Caco-2 (cell line): ENCODE measurements at regions not wholly inside any gene's neighbourhood (a gene's known extent, or its start where the extent isn't known, plus 50 kb on each side); places are given as distances from the start of the nearest gene placed in this dataset.

Source experiments
- BruUV-seq: library from RNA; stranded (reverse); fragments of 400-500 nt; replicated peaks from 2 replicates; lab custom pipeline; 2021; lab: Mats Ljungman, UMichigan
- CTCF ChIA-PET: fragments of 300-600 bp; sonication (Branson Sonifier 250); formaldehyde crosslinking; loops from one replicate; lab custom pipeline; 2022; ENCODE audit warnings: antibody characterized with exemption; lab: Charles Lee
- POLR2A ChIA-PET: fragments of 300-600 bp; sonication (Branson Sonifier 250); formaldehyde crosslinking; loops from one replicate; lab custom pipeline; 2022; ENCODE audit warnings: antibody characterized with exemption; lab: Charles Lee
- DNase-seq, 2 experiments: peaks; one replicate each; pipeline versions ENCODE4 v3.0.0 to v3.0.0-alpha.2; 2020 to 2022
- H3K27me3 ChIP-seq: replicated peaks from 2 replicates; pipeline ENCODE4 v1.6.0; 2011; ENCODE audit warnings: low read length; ENCODE audit not compliant: control insufficient read depth, insufficient read depth
- H3K36me3 ChIP-seq: 2 replicates; pipeline ENCODE4 v1.5.1; 2011; ENCODE audit warnings: low read length; ENCODE audit not compliant: control insufficient read depth, insufficient read depth
- H3K4me1 ChIP-seq: fragments of 250-450 bp; sonication (Bioruptor Pico); 2 replicates; pipeline ENCODE4 v1.5.1; 2020; ENCODE audit warnings: mild to moderate bottlenecking
- H3K4me3 ChIP-seq: 2 replicates; pipeline ENCODE4 v1.5.1; 2011; ENCODE audit warnings: low read depth, mild to moderate bottlenecking, control low read depth, low read length
- H3K9me3 ChIP-seq: fragments of 250-450 bp; sonication (Bioruptor Pico); 2 replicates; pipeline ENCODE4 v1.5.1; 2020; ENCODE audit warnings: mild to moderate bottlenecking, moderate library complexity
- H3K27ac Mint-ChIP-seq: one replicate; pipeline ENCODE4 v1.8.0; 2022; ENCODE audit warnings: mixed read lengths; ENCODE audit not compliant: unreplicated experiment
- H3K27me3 Mint-ChIP-seq: one replicate; pipeline ENCODE4 v1.8.0; 2022; ENCODE audit warnings: mixed read lengths; ENCODE audit not compliant: insufficient read depth, unreplicated experiment
- H3K36me3 Mint-ChIP-seq: one replicate; pipeline ENCODE4 v1.8.0; 2022; ENCODE audit warnings: mild to moderate bottlenecking, mixed read lengths; ENCODE audit not compliant: insufficient read depth, unreplicated experiment
- H3K4me1 Mint-ChIP-seq: one replicate; pipeline ENCODE4 v1.8.0; 2022; ENCODE audit warnings: low read depth, mixed read lengths; ENCODE audit not compliant: unreplicated experiment
- H3K4me3 Mint-ChIP-seq: one replicate; pipeline ENCODE4 v1.8.0; 2022; ENCODE audit warnings: mild to moderate bottlenecking, moderate library complexity, mixed read lengths; ENCODE audit not compliant: unreplicated experiment
- H3K9me3 Mint-ChIP-seq: one replicate; pipeline ENCODE4 v1.8.0; 2022; ENCODE audit warnings: mixed read lengths; ENCODE audit not compliant: unreplicated experiment
- CTCF ChIP-seq, 2 experiments: fragments of 200-600 bp in 1 of 2; IDR thresholded peaks; 1 replicate in 1 of 2; 2 replicates in 1 of 2; pipeline versions ENCODE4 v1.5.1 to v1.8.0; 2011 to 2022; ENCODE audit warnings: antibody characterized with exemption in 1 of 2, control low read depth in 1 of 2, inconsistent platforms in 1 of 2, low read depth in 1 of 2, low read length in 1 of 2, mild to moderate bottlenecking in 1 of 2, moderate library complexity in 1 of 2; ENCODE audit not compliant: insufficient read depth in 1 of 2, severe bottlenecking in 1 of 2, unreplicated experiment in 1 of 2
- intact Hi-C: fragments of 100-400 bp; cut with micrococcal nuclease; formaldehyde crosslinking; loops from one replicate; pipeline ENCODE4 v1.10.0; 2022; ENCODE audit not compliant: unreplicated experiment

DNA sequence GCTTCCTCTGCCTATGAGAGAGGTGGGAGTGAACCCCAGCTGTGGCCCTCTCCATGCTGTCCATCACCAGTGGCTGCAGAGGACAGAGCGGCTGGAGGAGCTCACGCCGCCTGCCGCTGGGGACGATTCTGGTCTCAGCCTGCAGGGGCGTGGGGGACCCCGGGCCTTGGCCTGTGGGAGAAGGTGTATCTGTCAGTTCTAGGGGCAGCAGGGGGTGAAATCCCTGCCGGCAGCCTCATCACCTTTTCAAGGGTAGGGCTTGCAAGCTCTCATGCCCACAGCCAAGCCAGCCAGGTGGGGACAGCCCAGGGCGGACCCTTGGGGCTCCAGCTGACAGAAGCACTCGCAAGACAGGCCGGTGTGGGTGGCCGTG is 80.2 kb downstream of the TSPAN17 start:
- no peak for TF ChIP-seq CTCF (IDR thresholded peaks at IDR 0.05; ENCODE audit: insufficient read depth in 1 of 2, low read depth in 1 of 2, low read length in 1 of 2, severe bottlenecking in 1 of 2, unreplicated experiment in 1 of 2)
- H3K4me1 Mint-ChIP-seq = peaks cover 7% of the 10 kb centered on the region
- H3K36me3 Mint-ChIP-seq = no peaks in the 10 kb centered on the region
- no peaks in the 10 kb centered on the region for H3K4me1 ChIP-seq
- POLR2A ChIA-PET = no interaction called here
- H3K4me3 ChIP-seq = no peak overlapping the region
- intact Hi-C loops = no loop called here
- H3K9me3 ChIP-seq = no peaks in the 10 kb centered on the region
- no peak for DNase-seq
- no peak overlapping the region for H3K4me3 Mint-ChIP-seq
- no TSS peak for BruUV-seq
- no peak overlapping the region for H3K27ac Mint-ChIP-seq
- peaks cover 2% of the 10 kb centered on the region for H3K27me3 ChIP-seq
- H3K27me3 Mint-ChIP-seq = peaks cover 23% of the 10 kb centered on the region
- no peaks in the 10 kb centered on the region for H3K36me3 ChIP-seq
- H3K9me3 Mint-ChIP-seq = no peaks in the 10 kb centered on the region
- CTCF ChIA-PET = interaction anchor here (0.6 kb wide), 1 partner anchor 84 kb away, joined by 3 read pairs; no protein-coding TSS in a partner anchor

DNA sequence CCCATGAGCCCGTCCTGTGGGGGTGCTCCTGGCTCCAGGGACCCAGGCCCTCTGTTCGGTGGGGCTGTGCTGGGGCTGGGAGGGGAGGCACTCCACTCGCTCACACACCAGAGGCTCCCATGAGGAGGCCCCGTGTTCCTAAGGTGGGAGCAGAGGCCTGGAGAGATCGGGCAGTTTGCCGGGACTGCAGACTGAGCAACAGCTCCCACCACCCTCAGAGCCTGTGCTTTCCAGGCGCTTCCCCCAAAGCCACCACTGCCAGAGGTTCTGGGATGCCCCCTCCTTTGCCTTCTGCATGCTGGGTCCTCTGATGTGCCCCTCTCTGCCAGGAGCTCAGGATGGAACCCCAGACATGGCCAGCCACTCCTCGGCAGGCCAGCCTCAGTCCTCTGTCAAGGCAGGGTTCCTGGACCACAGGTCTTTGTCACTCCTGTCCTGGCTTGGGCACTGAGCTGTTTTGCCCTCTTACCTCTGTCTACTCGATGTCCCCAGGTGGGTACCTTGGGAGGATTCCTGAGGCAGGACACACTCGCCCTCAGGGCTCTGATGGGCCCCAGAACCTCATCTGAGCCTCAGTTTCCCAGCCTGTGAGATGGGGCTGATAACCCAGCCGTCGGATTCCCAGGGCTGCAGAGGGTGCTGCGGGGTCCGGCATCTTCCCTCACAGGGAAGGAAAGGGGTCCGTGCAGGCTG is 80.8 kb downstream of the TSPAN17 start:
- ChIA-PET CTCF (no interaction called here), POLR2A (no interaction called here)
- H3K36me3 Mint-ChIP-seq = no peaks in the 10 kb centered on the region
- no peaks in the 10 kb centered on the region for H3K9me3 Mint-ChIP-seq
- Histone ChIP-seq H3K4me1 (no peaks in the 10 kb centered on the region), H3K4me3 (no peak overlapping the region), H3K36me3 (no peaks in the 10 kb centered on the region), H3K9me3 (no peaks in the 10 kb centered on the region), H3K27me3 (peaks cover 2% of the 10 kb centered on the region)
- no TSS peak for BruUV-seq
- no peak overlapping the region for H3K4me3 Mint-ChIP-seq
- H3K4me1 Mint-ChIP-seq = peaks cover 7% of the 10 kb centered on the region
- H3K27ac Mint-ChIP-seq = no peak overlapping the region
- peaks cover 18% of the 10 kb centered on the region for H3K27me3 Mint-ChIP-seq
- no peak for TF ChIP-seq CTCF (IDR thresholded peaks at IDR 0.05; ENCODE audit: insufficient read depth in 1 of 2, low read depth in 1 of 2, low read length in 1 of 2, severe bottlenecking in 1 of 2, unreplicated experiment in 1 of 2)
- intact Hi-C loops = no loop called here
- no peak for DNase-seq

- no peaks in the 10 kb centered on the region for H3K9me3 Mint-ChIP-seq
- no TSS peak for BruUV-seq
- no peak for DNase-seq
- TF ChIP-seq CTCF (IDR thresholded peaks at IDR 0.05; ENCODE audit: insufficient read depth in 1 of 2, low read depth in 1 of 2, low read length in 1 of 2, severe bottlenecking in 1 of 2, unreplicated experiment in 1 of 2) = no peak
- intact Hi-C loops = no loop called here
- no peak overlapping the region for H3K27ac Mint-ChIP-seq
- Histone ChIP-seq H3K4me1 (no peaks in the 10 kb centered on the region), H3K36me3 (no peaks in the 10 kb centered on the region), H3K4me3 (no peak overlapping the region), H3K27me3 (peaks cover 2% of the 10 kb centered on the region), H3K9me3 (no peaks in the 10 kb centered on the region)
- no peak overlapping the region for H3K4me3 Mint-ChIP-seq
- peaks cover 13% of the 10 kb centered on the region for H3K27me3 Mint-ChIP-seq
- H3K36me3 Mint-ChIP-seq = no peaks in the 10 kb centered on the region
- peaks cover 7% of the 10 kb centered on the region for H3K4me1 Mint-ChIP-seq
- POLR2A ChIA-PET = no interaction called here
- CTCF ChIA-PET = no interaction called here
These were observed 81.5 kb upstream of the UNC5A start for GRCh38 chr5:176728831-176729251.
